ENCODE measurements at regions not wholly inside any gene's neighbourhood (a gene's known extent, or its start where the extent isn't known, plus 50 kb on each side); places are given as distances from the start of the nearest gene placed in this dataset.

GRCh38 chr9:4424038-4424437 is 66.2 kb upstream of the SLC1A1 start:
- no peak for TF ChIP-seq CTCF (IDR thresholded peaks at IDR 0.05)
- Histone ChIP-seq H3K4me1 (no peaks in the 10 kb centered on the region), H3K36me3 (no peaks in the 10 kb centered on the region), H3K9me3 (no peaks in the 10 kb centered on the region), H3K27ac (no peak overlapping the region), H3K27me3 (no peaks in the 10 kb centered on the region), H3K4me3 (no peak overlapping the region)
- no peak for DNase-seq (ENCODE audit: low spot score)

DNA sequence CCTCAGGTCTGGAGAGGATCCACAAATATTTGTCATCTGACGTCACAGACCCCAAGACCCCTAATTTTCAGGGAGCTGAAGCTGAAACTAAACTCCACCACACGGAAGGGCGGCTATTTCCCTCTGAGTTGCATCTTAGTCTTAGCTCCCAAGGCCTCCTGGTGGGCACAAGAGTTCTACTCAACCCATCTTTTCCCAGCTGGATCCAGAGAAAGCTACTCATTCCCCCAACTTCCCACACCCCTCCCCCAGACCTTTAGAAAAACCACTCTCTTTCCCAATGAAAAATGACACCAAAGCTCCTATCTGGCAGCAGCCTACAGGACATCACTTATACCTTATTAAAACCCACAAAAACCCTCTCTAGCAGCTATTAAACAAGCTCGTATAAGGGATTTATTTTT is 67.1 kb upstream of the SLC1A1 start:
- no peak for TF ChIP-seq CTCF (IDR thresholded peaks at IDR 0.05)
- Histone ChIP-seq H3K9me3 (no peaks in the 10 kb centered on the region), H3K36me3 (no peaks in the 10 kb centered on the region), H3K4me1 (no peaks in the 10 kb centered on the region), H3K4me3 (no peak overlapping the region), H3K27me3 (no peaks in the 10 kb centered on the region), H3K27ac (no peak overlapping the region)
- no peak for DNase-seq (ENCODE audit: low spot score)

DNA sequence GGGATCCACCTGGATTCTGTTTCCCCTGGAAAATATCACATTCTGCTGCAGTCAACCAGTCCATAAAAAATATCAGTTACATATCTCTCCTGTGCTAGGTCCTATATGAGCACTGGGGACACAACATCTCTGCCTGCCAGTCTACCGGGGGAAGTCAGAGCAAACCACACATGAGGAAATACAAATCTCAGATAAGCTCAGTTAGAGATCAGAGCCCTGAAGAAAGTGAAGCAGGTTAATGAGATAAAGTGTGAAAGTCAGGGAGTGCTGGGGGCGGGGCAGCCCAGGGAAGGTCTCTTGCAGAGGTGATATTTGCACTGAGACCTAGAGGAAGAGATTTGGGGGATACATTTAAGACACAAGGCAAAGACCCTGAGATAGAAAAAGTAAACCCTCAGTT is 67.8 kb upstream of the SLC1A1 start:
- Histone ChIP-seq H3K4me3 (no peak overlapping the region), H3K36me3 (no peaks in the 10 kb centered on the region), H3K9me3 (no peaks in the 10 kb centered on the region), H3K27ac (no peak overlapping the region), H3K4me1 (no peaks in the 10 kb centered on the region), H3K27me3 (no peaks in the 10 kb centered on the region)
- DNase-seq (ENCODE audit: low spot score) = no peak
- TF ChIP-seq CTCF (IDR thresholded peaks at IDR 0.05) = no peak

- Histone ChIP-seq H3K4me1 (no peaks in the 10 kb centered on the region), H3K27ac (no peak overlapping the region), H3K27me3 (no peaks in the 10 kb centered on the region), H3K9me3 (no peaks in the 10 kb centered on the region), H3K36me3 (no peaks in the 10 kb centered on the region), H3K4me3 (no peak overlapping the region)
- DNase-seq (ENCODE audit: low spot score) = no peak
- TF ChIP-seq CTCF (IDR thresholded peaks at IDR 0.05) = no peak
These were observed 68.4 kb upstream of the SLC1A1 start for GRCh38 chr9:4421847-4422246.

- H3K9me3 ChIP-seq = no peaks in the 10 kb centered on the region
- TF ChIP-seq CTCF (IDR thresholded peaks at IDR 0.05) = no peak
- H3K36me3 ChIP-seq = no peaks in the 10 kb centered on the region
- H3K4me1 ChIP-seq = no peaks in the 10 kb centered on the region
- no peaks in the 10 kb centered on the region for H3K27me3 ChIP-seq
- H3K27ac ChIP-seq = no peak overlapping the region
- H3K4me3 ChIP-seq = no peak overlapping the region
- DNase-seq (ENCODE audit: low spot score) = no peak
These were observed 69.9 kb upstream of the SLC1A1 start for GRCh38 chr9:4420351-4420750.

DNA sequence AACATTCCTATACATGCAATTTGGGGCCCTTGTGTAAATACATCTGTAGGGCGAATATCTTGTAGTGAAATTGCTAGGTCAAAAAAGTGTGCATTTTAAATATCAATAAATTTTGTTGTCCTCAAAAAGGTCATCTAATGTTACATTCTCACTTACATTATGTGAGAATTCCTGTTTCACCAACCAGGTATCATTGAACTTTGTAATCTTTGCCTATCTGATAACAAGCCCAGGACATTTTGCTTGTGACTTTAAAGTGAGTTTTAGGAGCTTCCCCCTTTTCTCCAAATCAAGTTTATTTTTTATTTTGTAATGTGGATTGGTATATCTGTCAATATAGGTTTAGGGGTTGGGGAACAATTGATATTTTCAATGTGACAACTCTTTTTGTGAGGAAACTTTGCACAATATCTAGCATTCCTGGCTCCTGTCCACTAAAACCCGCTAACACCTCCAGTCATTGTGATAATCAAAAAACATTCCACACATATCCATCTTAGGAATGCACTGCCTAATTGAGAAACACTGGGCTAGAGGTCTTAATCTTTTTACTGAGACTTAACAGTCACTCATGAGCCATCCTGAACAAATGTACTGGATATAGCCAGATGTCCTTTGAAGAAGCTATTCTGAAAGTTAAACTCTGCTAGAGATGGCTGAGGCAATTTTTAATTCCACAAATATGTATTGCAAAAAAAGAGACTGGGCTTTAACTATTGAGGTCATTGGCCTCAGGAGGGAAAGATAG is 72.5 kb upstream of the SLC1A1 start:
- H3K27ac ChIP-seq = no peak overlapping the region
- H3K4me1 ChIP-seq = no peaks in the 10 kb centered on the region
- H3K4me3 ChIP-seq = no peak overlapping the region
- no peak for TF ChIP-seq CTCF (IDR thresholded peaks at IDR 0.05)
- H3K9me3 ChIP-seq = no peaks in the 10 kb centered on the region
- H3K27me3 ChIP-seq = no peaks in the 10 kb centered on the region
- no peak for DNase-seq (ENCODE audit: low spot score)
- no peaks in the 10 kb centered on the region for H3K36me3 ChIP-seq

Measured in right atrium auricular region (tissue), 2 donors.